ENCODE measurements at regions not wholly inside any gene's neighbourhood (a gene's known extent, or its start where the extent isn't known, plus 50 kb on each side); places are given as distances from the start of the nearest gene placed in this dataset.

DNA sequence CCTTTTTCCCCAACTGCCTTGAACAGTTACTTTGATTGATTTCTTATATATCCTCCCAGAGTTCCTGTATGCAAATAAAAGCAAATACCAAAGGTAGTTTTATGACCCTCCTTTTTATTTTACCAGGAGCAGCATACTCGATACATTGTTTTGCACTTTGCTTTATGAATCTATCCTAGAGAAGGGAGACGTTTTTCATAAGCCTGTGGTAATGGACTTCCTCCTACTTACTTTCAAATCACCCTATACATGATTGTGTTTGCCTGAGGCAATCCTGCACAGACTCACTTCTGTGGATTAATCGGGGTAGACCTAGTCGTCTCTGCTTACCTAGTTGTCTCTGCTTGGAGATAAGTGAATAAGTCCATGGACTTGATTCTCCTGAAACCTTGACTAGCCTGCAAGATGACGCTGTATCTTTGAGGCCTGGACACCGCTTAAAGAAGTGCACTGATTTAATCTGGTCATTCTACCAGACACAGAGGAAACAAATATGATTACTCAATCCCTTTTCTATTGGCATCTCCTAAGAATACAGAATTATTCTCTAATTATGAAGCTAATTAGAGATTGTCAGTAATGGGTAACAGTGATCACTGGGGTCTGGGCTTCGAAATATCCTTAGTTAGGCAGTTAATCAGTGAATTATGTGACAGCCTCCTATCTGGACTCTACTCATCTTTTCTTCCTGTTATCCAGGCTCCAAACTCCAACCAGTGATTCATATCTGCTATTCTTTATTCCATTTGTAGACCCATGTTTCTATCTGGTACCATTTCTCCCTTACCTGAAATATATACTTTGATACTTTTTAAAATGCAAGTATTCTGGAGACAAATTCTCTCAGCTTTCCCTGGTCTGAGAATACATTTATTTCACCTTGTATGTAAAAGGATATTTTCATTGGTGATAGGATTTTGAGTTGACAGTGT is 447.4 kb upstream of the TRIB2 start:
- H3K36me3 Mint-ChIP-seq (ENCODE audit: low read depth): no peaks in the 10 kb centered on the region
- no peaks in the 10 kb centered on the region for H3K27me3 Mint-ChIP-seq (ENCODE audit: low read depth)
- no peak for DNase-seq (ENCODE audit: low spot score)
- H3K9me3 Mint-ChIP-seq (ENCODE audit: low read depth): no peaks in the 10 kb centered on the region
- H3K4me3 Mint-ChIP-seq (ENCODE audit: unreplicated experiment): no peak overlapping the region
- TF ChIP-seq, protein P1, sequence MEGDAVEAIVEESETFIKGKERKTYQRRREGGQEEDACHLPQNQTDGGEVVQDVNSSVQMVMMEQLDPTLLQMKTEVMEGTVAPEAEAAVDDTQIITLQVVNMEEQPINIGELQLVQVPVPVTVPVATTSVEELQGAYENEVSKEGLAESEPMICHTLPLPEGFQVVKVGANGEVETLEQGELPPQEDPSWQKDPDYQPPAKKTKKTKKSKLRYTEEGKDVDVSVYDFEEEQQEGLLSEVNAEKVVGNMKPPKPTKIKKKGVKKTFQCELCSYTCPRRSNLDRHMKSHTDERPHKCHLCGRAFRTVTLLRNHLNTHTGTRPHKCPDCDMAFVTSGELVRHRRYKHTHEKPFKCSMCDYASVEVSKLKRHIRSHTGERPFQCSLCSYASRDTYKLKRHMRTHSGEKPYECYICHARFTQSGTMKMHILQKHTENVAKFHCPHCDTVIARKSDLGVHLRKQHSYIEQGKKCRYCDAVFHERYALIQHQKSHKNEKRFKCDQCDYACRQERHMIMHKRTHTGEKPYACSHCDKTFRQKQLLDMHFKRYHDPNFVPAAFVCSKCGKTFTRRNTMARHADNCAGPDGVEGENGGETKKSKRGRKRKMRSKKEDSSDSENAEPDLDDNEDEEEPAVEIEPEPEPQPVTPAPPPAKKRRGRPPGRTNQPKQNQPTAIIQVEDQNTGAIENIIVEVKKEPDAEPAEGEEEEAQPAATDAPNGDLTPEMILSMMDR (IDR thresholded peaks at IDR 0.05): no peak
- no peak overlapping the region for H3K27ac Mint-ChIP-seq (ENCODE audit: unreplicated experiment)
- H3K4me1 Mint-ChIP-seq (ENCODE audit: low read depth): peaks cover 4% of the 10 kb centered on the region

DNA sequence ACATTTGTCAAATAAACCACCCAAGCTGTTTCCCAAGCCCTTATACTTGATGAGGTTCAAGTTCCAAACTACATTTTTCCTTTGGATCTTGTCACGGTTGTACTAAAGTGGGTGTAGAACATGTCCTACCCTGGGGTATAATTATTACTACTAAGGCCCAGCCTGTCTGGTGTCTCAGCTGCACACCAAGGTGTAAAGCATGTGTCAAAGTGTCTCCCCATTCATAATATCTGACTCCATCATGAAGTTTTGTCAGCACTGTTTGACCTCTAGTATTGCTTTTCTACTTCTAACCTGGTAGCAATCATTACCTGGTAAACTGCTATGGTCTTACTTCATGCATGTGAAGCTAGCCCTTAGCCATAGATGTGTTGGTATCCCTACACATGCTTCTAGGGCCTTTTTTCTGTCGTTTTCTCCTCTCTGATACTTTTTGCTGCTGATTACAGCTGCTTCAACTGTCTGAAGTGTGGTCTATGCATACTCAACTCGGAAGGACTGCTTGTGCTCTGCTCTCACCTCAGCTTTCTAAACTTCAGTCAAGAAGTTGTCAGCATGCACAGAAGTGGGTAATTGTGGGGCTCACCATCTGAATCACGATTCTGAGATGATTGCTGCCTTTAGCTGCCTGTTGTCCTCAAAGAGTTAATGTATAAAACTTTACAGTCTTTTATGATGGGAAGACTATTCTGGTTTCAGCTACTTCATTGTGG is 445.7 kb upstream of the TRIB2 start:
- Mint-ChIP-seq H3K4me3 (ENCODE audit: unreplicated experiment) (no peak overlapping the region), H3K9me3 (ENCODE audit: low read depth) (no peaks in the 10 kb centered on the region), H3K27me3 (ENCODE audit: low read depth) (no peaks in the 10 kb centered on the region), H3K36me3 (ENCODE audit: low read depth) (peaks cover 2% of the 10 kb centered on the region), H3K4me1 (ENCODE audit: low read depth) (peaks cover 4% of the 10 kb centered on the region), H3K27ac (ENCODE audit: unreplicated experiment) (no peak overlapping the region)
- TF ChIP-seq, protein P1 (IDR thresholded peaks at IDR 0.05): no peak
- DNase-seq (ENCODE audit: low spot score): no peak

DNA sequence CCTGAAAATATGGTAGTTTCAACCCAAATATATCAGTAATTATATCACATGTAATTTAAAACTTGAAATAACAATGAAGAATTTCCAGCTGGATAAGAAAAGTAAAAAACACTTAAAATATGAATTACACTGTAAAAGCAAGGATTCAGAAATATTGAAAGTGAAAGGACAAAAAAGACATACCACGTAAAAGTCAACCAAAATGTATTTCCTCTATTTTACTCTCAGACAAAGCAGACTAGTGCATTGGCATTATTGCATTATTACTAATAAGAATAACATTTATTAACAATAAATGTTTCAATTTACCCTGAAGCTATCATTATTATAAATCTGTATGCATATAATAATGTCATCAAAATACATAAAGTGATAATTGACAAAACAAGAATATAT is 445.1 kb upstream of the TRIB2 start:
- H3K27ac Mint-ChIP-seq (ENCODE audit: unreplicated experiment): no peak overlapping the region
- H3K9me3 Mint-ChIP-seq (ENCODE audit: low read depth): no peaks in the 10 kb centered on the region
- H3K4me1 Mint-ChIP-seq (ENCODE audit: low read depth): peaks cover 4% of the 10 kb centered on the region
- TF ChIP-seq, protein P1 (IDR thresholded peaks at IDR 0.05): no peak
- no peak overlapping the region for H3K4me3 Mint-ChIP-seq (ENCODE audit: unreplicated experiment)
- H3K36me3 Mint-ChIP-seq (ENCODE audit: low read depth): peaks cover 2% of the 10 kb centered on the region
- no peaks in the 10 kb centered on the region for H3K27me3 Mint-ChIP-seq (ENCODE audit: low read depth)
- no peak for DNase-seq (ENCODE audit: low spot score)

DNA sequence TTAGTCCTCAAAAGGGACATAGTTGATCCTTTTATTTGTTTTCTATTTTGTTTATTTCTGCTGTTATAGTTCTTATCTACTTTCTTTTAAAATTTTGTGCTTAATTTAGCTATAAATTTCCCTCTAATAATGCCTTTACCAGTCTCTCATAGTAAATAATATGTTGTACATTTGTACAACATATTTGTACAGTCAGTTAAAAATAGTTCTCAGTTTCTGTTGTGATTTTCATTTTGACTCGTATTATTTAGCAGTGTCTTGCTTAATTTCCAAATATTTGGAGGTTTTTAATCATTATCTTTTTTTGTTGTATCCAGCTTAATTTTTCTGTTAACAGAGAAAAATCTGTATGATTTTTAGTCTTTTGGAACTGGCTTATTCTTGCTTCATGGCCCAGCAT is 443.6 kb upstream of the TRIB2 start:
- H3K36me3 Mint-ChIP-seq (ENCODE audit: low read depth): peaks cover 2% of the 10 kb centered on the region
- no peak for DNase-seq (ENCODE audit: low spot score)
- no peaks in the 10 kb centered on the region for H3K27me3 Mint-ChIP-seq (ENCODE audit: low read depth)
- H3K4me1 Mint-ChIP-seq (ENCODE audit: low read depth): peaks cover 9% of the 10 kb centered on the region
- TF ChIP-seq, protein P1 (IDR thresholded peaks at IDR 0.05): no peak
- no peaks in the 10 kb centered on the region for H3K9me3 Mint-ChIP-seq (ENCODE audit: low read depth)
- no peak overlapping the region for H3K4me3 Mint-ChIP-seq (ENCODE audit: unreplicated experiment)
- H3K27ac Mint-ChIP-seq (ENCODE audit: unreplicated experiment): no peak overlapping the region

DNA sequence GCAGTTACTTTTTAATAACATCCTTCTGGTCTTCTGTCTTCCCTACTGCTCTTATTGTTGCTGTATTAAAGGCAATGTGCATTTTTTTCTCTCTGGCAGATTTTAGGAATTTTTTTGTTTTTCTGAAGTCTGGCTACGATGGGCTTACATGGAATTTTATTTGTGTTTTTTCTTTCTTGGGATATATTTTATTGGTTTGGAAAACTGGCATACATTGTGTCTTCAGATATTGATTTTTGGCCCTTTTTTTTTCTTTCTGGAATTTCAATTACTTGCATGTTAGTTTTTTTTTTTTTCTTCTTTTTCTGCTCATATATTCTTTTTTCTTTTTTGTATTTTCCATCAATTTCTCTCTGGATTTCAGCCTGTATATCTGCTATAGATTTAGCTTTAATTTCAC is 442.1 kb upstream of the TRIB2 start:
- H3K4me1 Mint-ChIP-seq (ENCODE audit: low read depth): peaks cover 9% of the 10 kb centered on the region
- no peaks in the 10 kb centered on the region for H3K27me3 Mint-ChIP-seq (ENCODE audit: low read depth)
- no peak overlapping the region for H3K27ac Mint-ChIP-seq (ENCODE audit: unreplicated experiment)
- H3K9me3 Mint-ChIP-seq (ENCODE audit: low read depth): no peaks in the 10 kb centered on the region
- H3K4me3 Mint-ChIP-seq (ENCODE audit: unreplicated experiment): no peak overlapping the region
- DNase-seq (ENCODE audit: low spot score): no peak
- peaks cover 2% of the 10 kb centered on the region for H3K36me3 Mint-ChIP-seq (ENCODE audit: low read depth)
- TF ChIP-seq, protein P1 (IDR thresholded peaks at IDR 0.05): no peak

Measured in chondrocyte (in vitro differentiated cells).